Astrocyte of the hippocampus (primary cell): ENCODE measurements at regions not wholly inside any gene's neighbourhood (a gene's known extent, or its start where the extent isn't known, plus 50 kb on each side); places are given as distances from the start of the nearest gene placed in this dataset.
"Not testable (repeated sequence)": the region's sequence is repeated elsewhere in the genome, so short reads cannot be mapped to it uniquely, and the experiment has no call there.

Source experiments
- DNase-seq: peaks from one replicate; pipeline ENCODE4 v3.0.0; 2011; ENCODE audit warnings: low read depth, low spot score

DNA sequence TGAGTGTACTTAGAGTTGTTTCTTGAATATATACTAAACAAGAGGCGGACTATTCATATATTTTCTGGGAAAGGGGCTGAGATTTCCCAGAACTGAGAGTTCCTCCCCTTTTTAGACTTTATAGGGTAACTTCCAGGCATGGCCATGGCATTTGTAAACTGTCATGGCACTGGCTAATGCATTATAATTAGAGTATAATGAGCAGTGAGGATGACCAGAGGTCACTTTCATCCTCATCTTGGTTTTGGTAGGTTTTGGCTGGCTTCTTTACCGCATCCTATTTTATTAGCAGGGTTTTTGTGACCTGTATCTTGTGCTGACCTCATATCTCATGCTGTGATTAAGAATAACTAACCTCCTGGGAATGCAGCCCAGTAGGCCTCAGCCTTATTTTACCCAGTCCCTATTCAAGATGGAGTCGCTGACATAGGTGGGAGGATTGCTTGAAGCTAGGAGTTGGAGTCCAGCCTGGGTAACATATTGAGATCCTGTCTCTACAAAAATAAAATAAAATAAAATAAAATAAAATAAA, 91.4 kb downstream of the MOBP start:
- DNase-seq = no peak

DNA sequence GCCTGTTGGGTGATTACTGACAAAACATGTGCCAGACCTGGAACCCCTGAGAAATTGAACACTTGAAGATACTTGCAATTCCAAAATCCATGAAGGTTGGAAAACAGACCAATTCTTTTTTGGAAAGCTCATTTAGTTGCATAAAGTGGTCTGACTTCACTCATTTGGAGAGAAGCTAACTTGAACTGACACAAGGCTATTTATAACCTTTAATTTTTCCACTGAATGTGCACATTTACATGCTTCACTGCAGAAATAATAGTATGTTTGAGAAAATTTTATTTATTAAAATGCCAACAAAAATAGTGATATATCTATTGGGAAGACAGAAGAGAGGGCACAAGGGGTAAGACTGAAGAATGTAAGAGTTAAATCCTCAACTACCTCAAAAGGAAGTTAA, 92.1 kb downstream of the MOBP start:
- DNase-seq = no peak

DNA sequence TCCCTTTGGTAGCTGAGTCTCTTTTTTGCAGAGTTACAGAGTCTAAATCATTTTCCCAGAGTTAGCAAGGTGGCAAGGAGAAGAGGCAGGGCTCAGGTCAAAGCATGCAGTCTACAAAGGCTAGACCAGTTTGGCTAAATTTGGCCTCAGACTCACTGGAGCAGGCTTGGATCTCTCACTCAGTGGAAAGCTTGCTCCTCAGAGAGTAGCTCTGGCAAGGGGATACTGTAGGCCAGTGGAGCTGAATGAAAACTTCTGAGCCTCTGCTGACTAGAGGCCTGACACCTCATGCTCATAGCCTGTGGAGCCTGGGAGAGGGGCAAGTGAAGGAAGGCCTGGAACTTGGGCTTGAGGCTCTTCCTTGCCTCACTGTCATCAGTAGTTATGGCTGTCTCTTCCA, 101.0 kb downstream of the MOBP start:
- no peak for DNase-seq

DNA sequence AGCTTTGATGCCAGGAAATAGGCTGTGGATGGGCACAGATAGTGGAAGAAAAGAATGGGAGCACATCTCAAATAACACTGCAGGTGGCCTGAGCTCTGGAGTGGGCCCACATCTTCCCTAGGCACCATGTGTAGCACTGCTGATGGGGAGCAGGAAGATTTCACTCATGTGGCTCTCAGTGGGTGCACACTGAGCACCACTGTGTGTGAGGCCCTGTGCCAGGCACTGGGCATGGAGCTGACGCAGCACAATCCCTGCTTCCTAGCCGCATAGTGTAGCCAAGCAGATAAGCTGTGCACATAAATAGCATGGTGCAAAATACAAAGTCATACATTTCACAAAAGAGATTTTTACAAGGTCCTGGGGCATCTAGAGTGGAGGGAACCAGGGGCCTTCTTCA, 101.6 kb downstream of the MOBP start:
- no peak for DNase-seq

DNA sequence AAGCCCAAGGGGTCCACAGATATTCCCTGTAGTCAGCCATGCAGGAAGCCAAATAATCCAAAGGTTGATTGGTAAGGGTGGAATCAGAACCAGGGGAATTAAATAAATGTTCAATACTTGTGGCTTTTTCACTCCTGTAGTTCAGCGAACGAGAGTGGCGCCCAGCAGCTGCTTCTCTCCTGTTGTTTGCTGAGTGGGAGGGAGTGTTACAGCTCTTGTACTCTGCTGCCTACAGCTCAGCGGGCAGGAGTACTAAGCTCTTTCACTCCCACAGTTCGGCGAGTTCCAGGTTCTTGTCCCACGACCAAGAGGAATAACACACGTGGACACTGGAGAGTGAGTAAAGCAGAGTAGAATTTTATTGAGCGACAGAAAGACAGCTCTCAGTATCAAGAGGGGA, 105.9 kb downstream of the MOBP start:
- DNase-seq = no peak

DNA sequence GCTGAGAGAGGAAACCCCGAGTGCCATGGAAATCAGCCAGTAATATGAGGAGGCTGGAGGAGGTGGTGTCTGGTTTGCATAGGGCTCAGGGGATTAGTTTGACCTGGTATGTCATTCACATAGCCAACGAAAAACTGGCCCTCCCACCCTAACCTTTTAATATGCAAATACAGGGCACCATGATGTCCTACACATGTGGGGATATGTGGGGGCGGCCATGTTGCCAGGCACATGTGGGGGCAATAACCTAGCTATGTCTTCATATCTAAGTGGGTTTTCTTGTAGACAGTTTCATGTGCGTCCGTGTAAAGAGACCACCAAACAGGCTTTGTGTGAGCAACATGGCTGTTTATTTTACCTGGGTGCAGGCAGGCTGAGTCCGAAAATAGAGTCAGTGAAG, 110.1 kb downstream of the MOBP start:
- DNase-seq = no peak

DNA sequence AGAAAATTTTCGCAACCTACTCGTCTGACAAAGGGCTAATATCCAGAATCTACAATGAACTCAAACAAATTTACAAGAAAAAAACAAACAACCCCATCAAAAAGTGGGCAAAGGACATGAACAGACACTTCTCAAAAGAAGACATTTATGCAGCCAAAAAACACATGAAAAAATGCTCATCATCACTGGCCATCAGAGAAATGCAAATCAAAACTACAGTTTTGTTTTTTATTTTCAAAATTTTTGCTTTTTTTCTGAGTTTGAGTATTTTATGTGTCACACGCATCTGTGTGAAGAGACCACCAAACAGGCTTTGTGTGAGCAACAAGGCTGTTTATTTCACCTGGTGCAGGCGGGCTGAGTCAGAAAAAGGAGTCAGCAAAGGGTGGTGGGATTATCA, 118.7 kb downstream of the MOBP start:
- DNase-seq = not testable (repeated sequence)

DNA sequence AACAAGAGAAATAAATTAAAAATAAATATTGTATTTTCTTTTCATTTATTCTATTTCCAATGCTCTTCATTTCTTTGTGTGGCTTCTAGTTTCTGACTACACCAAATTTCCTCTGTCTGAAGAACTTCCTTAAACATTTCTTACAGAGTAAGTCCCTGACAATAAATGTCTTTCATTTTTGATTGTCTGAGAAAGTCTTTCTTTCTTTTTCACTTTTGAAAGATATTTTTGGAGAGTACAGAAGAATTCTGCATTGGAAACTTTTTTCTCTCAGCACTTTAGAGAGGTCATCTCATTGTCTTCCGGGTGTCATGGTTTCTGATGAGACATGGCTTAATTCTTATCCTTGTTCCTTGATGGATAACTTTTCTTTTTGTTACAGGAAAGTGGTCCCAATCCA, 119.6 kb downstream of the MOBP start:
- DNase-seq = no peak

DNA sequence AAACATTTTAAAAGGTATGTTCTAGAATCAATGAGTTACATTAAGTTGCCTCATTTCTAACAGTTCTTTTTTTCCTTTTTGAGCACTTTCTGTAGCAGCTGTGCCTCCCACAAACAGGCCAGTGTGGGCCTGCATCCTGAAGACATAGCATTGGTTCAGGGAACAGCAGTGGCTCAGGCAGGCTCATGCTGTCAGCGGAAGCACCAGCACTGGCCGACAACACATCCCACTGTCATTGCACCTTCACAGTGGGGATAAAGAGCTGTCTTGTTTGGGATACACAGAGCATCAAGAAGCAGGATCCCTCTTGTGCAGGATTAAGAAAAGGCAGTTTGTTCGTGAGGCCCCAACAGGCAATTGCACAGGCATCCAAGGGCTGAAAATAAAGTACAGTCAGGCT, 123.3 kb downstream of the MOBP start:
- DNase-seq = no peak

DNA sequence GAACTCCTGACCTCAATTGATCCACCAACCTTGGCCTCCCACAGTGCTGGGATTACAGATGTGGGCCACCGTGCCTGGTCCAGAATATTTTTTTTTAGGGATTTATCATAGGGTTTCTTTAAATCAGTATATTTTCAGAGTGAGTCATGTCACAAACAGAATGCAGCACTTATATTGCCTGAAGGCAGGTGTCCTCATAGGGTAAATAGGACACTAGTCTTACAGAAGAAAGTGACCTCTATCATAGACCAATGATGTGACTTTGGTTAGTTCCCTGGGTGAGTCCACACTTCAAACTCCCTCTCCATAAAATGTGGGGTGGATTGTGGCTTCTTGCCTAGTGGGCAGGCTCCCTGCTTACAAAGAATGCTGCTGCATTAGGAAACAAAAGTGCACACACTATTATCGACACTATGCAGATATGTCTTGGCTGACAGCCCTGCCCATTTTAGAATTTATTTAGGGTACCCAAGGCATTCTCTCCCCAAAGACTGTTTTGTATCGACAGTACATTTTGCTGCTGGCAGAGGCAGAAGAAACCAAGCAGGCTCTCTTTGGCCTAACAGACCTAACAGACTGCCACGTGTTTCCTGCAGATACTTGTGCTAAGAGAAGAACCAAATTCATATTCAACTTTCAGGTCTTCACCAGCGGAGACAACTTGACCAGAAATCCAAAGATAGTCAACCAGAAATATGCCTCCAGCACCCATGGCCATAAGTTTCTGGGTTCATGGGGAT, 125.0 kb downstream of the MOBP start:
- peak; percentile 29 for DNase-seq

DNA sequence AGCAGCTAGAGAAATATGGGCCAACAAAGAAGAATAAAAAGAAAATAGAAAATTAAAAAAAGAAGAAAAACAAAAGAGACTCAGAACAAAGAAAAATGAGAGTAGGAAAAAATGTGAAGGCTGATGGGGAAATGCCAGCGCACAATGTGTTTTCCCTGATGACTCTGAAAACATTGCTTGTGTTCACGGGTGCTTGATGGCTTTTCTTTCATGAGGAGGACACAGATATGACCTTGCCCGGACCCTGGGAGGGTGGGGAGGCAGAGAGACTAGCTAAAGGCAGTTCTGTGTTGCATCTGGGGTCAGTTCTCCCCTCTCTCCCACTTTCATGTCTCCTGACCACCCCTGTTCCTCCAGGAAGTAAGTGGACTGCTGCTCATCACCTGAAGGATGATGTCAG, 125.9 kb downstream of the MOBP start:
- DNase-seq = no peak

DNA sequence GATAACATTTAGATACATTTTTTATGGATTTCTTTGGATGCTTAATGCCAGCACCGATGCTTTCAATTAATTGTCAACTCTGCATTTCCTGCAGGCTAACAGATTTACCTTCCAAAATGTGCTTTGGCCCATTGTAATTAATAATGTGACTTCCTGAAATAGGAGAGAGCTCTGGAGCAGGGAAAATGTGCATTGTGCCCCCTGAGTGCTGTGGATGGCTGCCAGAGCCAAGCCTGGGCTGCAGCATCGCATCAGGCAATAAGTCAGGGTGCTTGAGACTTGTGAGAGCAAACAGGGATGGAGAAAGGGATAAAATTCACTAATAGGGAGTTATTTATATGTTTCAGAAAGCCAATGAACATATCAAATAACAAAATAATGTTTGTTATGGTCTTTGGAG, 133.8 kb downstream of the MOBP start:
- DNase-seq = no peak

DNA sequence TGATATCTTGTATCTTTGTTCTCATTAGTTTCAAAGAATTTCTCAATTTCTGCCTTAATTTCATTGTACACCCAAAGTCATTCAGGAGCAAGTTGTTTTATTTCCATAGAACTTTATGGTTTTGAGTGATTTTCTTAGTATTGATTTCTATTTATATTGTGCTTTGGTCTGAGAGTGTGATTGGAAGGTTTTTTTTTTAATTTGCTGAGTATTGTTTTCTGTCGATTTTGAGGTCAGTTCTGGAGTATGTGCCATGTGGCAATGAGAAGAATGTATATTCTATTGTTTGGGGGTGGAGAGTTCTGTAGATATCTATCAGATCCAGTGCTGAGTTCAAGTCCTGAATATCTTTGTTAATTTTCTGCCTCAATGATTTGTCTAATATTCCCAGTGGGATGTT, 138.4 kb downstream of the MOBP start:
- DNase-seq = no peak

DNA sequence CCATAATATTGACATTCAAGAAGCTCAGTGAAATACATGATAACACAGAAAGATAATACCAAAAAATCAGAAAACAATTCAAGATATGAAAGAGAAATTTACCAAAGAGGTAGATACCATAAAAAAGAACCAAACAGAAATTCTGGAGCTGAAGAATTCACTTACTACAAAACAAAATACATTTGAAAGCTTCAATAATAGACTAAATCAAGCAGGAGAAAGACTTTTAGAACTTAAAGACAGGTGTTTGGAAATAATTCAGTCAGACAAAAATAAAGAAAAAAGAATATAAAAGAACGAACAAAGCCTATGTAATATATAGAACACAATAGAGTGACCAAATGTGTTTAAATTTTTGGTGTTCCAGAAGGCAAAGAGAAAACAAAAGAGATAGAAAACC, 158.7 kb downstream of the MOBP start:
- no peak for DNase-seq

DNA sequence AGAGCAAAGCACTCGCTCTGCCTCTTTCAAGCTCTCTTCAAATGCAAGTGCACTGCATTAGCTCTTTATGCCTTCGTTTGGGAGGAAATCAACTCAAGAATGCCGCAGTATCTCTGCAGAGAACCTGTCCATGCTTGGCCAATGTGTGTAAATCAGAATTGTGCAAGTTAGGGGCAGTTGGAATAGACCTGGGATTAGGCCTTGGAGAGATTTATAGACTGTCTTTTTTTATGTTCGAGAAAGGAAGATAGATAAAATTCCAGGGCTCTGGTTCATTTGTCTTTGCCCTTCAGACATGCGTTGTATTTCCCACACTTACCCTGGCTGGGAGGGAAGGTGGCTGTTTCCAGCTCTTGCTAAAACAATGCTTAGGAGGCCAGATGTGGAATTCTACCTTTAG, 163.7 kb downstream of the MOBP start:
- no peak for DNase-seq

DNA sequence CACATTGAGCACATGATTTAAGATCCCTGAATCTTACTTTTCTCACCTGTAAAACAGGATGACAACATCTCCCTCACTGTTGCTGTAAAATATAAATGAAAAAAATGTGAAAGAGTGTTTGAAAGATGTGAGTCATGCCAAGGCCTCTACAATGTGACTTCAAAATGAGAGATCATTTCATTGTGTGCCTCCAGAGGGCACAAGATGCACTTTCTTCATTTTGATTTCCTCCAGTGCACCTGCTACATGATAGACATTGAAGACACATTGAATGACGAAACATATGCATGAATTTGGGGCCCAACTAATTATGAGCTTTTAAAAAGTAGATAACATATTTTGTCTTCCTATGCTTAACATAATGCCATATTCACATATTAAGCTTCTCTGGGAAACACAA, 170.3 kb downstream of the MOBP start:
- peak; percentile 46 for DNase-seq

DNA sequence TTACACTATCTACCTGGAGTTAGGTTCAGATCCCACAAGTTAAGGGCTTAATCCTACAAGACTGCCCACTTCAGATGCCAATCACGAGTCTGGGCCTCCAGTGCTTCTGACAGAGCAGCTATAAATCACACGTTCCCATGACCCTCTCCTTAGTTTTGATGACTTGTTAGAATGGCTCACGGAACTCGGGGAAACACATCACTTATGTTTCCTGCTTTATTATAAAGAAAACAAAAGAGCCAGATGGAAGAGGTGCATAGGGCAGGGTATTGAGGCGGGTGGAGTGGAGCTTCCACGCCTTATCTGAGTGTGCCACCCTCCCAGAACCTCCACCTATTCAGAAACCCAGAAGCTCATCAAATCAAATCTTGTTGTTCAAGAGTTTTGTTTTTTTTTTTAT, 170.8 kb downstream of the MOBP start:
- no peak for DNase-seq

DNA sequence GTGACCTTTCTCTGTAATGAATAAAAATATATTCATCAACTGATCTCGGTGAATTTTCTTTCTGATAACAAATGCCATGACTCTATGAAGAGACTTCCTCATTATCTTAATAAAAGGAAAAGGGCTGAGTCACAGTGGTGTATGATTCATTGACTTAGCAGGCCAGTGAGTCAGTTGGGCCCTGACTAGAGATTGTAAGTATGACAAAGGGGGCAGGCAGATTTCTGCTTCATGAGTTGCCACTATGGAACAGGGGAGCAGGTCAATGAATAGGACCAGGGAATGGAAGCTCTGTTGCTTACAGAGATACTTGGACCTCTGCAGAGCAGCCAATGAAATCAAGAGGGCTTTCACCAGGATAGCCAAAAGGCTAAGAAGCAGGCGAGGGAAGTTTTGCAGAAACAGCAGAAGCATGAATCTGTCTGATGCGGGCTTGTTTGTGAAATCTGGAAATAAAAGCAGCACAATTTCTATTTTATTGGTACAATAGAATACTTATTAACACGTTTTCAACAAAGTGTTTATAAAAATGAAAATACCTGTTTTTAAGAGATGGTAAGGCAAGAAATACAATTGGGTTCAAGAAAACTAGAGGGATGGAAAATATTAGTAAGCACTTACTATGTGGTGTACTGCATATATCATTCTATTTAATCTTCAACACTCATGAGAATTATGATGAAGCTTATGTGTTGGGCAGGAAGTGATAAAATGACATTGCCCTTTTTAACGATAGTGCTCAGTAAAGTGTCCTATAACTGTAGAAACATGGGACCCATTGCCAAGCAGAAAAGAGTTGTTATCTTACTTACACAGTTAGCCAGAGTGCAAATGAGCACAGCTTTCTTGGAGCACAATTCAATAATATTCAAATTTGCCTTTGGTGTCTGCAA, 169.8 kb upstream of the MYRIP start:
- peak; percentile 93 for DNase-seq

DNA sequence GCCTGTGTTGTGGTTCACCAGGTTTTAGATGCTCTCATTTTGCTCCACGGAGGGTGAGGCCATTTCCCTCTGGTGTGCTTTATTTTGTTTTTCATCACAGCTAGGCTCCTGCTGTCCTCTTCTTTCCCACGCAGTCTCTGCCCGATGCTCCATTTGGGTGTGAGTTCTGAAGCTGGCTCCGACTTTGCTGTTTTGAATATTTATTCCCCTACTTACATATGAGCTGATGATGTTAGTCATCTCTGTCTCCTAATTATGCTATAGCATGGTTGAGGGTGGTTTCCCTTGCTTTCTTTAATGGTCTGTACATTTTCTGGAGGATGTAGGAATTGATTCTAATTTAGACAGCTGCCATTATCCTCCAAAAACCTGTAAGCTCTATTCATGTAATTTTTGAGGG, 168.1 kb upstream of the MYRIP start:
- no peak for DNase-seq

DNA sequence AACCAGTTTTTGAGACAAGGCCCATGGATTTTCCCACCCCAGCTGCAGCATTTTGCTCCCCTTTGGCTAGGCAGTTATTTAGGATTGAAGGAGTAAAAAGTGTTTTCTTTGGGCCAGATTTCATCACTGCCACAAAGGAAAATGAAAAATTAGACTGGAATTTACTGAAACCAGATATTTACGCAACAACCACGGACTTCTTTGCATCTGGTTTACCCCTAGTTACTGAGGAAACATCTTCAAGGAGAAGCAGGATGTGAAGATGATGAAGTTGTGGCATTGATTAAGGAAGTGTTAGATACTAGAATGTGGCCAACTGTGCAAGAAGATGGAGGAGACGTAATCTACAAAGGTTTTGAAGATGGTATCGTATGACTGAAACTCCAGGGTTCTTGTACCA, 165.2 kb upstream of the MYRIP start:
- DNase-seq = no peak

DNA sequence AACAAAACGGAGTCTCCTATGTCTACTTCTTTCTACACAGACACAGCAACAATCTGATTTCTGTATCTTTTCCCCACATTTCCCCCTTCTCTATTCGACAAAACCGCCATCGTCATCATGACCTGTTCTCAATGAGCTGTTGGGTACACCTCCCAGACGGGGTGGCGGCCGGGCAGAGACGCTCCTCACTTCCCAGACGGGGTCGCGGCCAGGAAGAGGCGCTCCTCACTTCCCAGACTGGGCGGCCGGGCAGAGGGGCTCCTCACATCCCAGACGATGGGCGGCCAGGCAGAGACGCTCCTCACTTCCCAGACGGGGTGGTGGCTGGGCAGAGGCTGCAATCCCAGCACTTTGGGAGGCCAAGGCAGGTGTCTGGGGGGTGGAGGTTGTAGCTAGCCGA, 158.2 kb upstream of the MYRIP start:
- not testable (repeated sequence) for DNase-seq

DNA sequence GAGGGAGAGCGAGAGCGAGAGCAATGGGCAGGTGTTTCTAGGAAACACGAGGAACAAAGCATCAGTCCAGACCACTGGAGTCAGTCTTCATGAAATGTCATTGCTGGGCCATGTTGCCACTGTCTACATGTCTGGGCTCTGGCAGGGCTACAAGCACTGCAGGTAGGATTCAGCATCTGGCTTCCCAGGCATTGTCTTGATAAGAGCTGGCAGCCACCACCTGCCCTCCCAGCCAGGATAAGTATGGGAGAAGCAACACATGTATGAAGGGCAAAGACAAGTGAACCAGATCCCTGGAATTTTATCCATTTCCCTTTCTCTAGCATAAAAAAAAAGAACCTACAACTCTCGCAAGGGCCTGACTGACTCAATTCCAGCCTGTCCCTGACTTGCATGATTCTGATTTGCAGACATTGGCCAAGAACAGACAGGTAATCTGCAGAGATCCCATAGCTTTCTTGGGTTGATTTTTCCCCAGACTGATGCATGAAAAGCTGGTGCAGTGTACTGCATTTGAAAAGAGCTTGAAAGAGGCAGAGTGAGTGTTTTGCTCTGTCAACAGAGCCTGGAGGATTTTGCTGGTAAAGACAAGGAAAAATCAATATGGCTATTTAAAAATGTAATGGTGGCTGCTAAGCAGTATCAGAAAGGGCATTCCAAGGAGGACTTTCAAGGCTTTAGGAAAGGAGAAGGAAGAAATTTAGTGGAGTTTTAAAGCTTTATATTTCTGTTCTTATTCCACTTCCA, 157.2 kb upstream of the MYRIP start:
- DNase-seq = no peak
